ENCODE measurements at regions not wholly inside any gene's neighbourhood (a gene's known extent, or its start where the extent isn't known, plus 50 kb on each side); places are given as distances from the start of the nearest gene placed in this dataset.

DNA sequence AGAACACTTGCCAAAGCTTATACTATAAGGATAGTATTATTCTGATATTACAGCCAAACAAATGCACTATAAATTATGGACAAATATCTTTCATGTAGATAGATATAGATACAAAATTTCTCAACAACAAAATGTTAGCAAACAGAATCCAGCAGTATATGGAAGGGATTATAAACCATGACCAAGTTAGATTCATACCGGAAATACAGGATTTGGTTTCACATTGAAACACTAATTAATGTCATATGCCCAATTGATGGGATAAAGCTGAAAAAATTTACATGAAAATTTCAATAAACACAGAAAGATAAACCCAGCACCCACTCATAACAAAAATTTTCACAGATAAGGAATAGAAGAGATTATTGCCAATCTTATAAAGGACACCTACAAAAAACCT lies 770.3 kb upstream of the SLC35B3 start:
- Mint-ChIP-seq H3K27me3 (ENCODE audit: insufficient read depth) (no peaks in the 10 kb centered on the region), H3K4me1 (no peaks in the 10 kb centered on the region), H3K36me3 (ENCODE audit: low read depth) (no peaks in the 10 kb centered on the region), H3K9me3 (no peaks in the 10 kb centered on the region), H3K27ac (no peak overlapping the region), H3K4me3 (no peak overlapping the region)
- Histone ChIP-seq H3K4me1 (ENCODE audit: control insufficient read depth, insufficient read depth, low read length) (no peaks in the 10 kb centered on the region), H3K9me3 (ENCODE audit: control insufficient read depth, low read length) (no peaks in the 10 kb centered on the region), H3K9ac (ENCODE audit: extremely low read depth, low read length, poor library complexity, severe bottlenecking) (no peak overlapping the region), H3K4me3 (ENCODE audit: low read length) (no peak overlapping the region), H3K27me3 (ENCODE audit: control insufficient read depth, insufficient read depth, low read length, poor library complexity, severe bottlenecking) (no peaks in the 10 kb centered on the region), H3K36me3 (ENCODE audit: control insufficient read depth, insufficient read depth, low read length) (no peaks in the 10 kb centered on the region), H3K27ac (ENCODE audit: low read depth, low read length) (no peak overlapping the region)
- DNase-seq, result no peak
- TF ChIP-seq, protein P1, sequence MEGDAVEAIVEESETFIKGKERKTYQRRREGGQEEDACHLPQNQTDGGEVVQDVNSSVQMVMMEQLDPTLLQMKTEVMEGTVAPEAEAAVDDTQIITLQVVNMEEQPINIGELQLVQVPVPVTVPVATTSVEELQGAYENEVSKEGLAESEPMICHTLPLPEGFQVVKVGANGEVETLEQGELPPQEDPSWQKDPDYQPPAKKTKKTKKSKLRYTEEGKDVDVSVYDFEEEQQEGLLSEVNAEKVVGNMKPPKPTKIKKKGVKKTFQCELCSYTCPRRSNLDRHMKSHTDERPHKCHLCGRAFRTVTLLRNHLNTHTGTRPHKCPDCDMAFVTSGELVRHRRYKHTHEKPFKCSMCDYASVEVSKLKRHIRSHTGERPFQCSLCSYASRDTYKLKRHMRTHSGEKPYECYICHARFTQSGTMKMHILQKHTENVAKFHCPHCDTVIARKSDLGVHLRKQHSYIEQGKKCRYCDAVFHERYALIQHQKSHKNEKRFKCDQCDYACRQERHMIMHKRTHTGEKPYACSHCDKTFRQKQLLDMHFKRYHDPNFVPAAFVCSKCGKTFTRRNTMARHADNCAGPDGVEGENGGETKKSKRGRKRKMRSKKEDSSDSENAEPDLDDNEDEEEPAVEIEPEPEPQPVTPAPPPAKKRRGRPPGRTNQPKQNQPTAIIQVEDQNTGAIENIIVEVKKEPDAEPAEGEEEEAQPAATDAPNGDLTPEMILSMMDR (conservative IDR thresholded peaks at IDR 0.05), result no peak
- WGBS, 2 experiments (ENCODE audit: insufficient coverage in 1 of 2, insufficient read length in 1 of 2), result 89% methylated on average over 1 of the region's 1 CpG; no CpG with 5 or more reads in 1 of the 2 experiments

DNA sequence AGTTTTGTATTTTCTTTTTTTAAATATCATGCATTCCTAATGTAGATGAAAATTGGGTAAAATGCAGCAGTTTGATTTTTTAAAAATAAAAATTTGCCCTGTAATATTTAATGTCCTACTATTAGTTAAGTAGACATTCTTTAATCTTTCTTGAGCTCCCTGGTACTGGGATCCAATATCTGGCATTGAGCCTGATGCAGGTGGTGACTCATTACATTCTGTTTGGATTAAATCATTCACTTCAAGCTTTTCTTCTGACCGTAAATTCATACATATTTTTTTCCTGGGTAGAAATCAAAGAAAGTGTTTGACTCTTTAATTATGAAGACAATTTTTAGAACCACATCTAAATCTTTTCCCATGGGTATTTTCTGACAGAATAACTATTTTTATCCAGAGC lies 768.8 kb upstream of the SLC35B3 start:
- no peaks in the 10 kb centered on the region for H3K36me3 ChIP-seq (ENCODE audit: control insufficient read depth, insufficient read depth, low read length)
- no peaks in the 10 kb centered on the region for H3K9me3 ChIP-seq (ENCODE audit: control insufficient read depth, low read length)
- Mint-ChIP-seq H3K9me3 (no peaks in the 10 kb centered on the region), H3K27ac (no peak overlapping the region), H3K4me3 (no peak overlapping the region), H3K36me3 (ENCODE audit: low read depth) (no peaks in the 10 kb centered on the region), H3K27me3 (ENCODE audit: insufficient read depth) (no peaks in the 10 kb centered on the region), H3K4me1 (no peaks in the 10 kb centered on the region)
- WGBS, 2 experiments (ENCODE audit: insufficient coverage in 1 of 2, insufficient read length in 1 of 2), result 78 to 100% methylated on average over 1 of the region's 1 CpG
- no peaks in the 10 kb centered on the region for H3K4me1 ChIP-seq (ENCODE audit: control insufficient read depth, insufficient read depth, low read length)
- H3K27me3 ChIP-seq (ENCODE audit: control insufficient read depth, insufficient read depth, low read length, poor library complexity, severe bottlenecking), result no peaks in the 10 kb centered on the region
- DNase-seq, result no peak
- TF ChIP-seq, protein P1 (conservative IDR thresholded peaks at IDR 0.05), result no peak
- no peak overlapping the region for H3K4me3 ChIP-seq (ENCODE audit: low read length)
- H3K9ac ChIP-seq (ENCODE audit: extremely low read depth, low read length, poor library complexity, severe bottlenecking), result no peak overlapping the region
- H3K27ac ChIP-seq (ENCODE audit: low read depth, low read length), result no peak overlapping the region

- no peaks in the 10 kb centered on the region for H3K9me3 ChIP-seq (ENCODE audit: control insufficient read depth, low read length)
- no peaks in the 10 kb centered on the region for H3K27me3 ChIP-seq (ENCODE audit: control insufficient read depth, insufficient read depth, low read length, poor library complexity, severe bottlenecking)
- Mint-ChIP-seq H3K27ac (no peak overlapping the region), H3K4me3 (no peak overlapping the region), H3K9me3 (no peaks in the 10 kb centered on the region), H3K36me3 (ENCODE audit: low read depth) (no peaks in the 10 kb centered on the region), H3K27me3 (ENCODE audit: insufficient read depth) (no peaks in the 10 kb centered on the region), H3K4me1 (no peaks in the 10 kb centered on the region)
- H3K4me1 ChIP-seq (ENCODE audit: control insufficient read depth, insufficient read depth, low read length), result no peaks in the 10 kb centered on the region
- TF ChIP-seq, protein P1 (conservative IDR thresholded peaks at IDR 0.05), result no peak
- DNase-seq, result no peak
- H3K27ac ChIP-seq (ENCODE audit: low read depth, low read length), result no peak overlapping the region
- no peaks in the 10 kb centered on the region for H3K36me3 ChIP-seq (ENCODE audit: control insufficient read depth, insufficient read depth, low read length)
- H3K9ac ChIP-seq (ENCODE audit: extremely low read depth, low read length, poor library complexity, severe bottlenecking), result no peak overlapping the region
- H3K4me3 ChIP-seq (ENCODE audit: low read length), result no peak overlapping the region
These were observed 765.4 kb upstream of the SLC35B3 start for GRCh38 chr6:9200712-9201111.

Measured in endodermal cell (in vitro differentiated cells).